Body of pancreas (tissue), 4 donors: ENCODE measurements at regions not wholly inside any gene's neighbourhood (a gene's known extent, or its start where the extent isn't known, plus 50 kb on each side); places are given as distances from the start of the nearest gene placed in this dataset.

Experiments used
- CTCF ChIP-seq, 7 experiments: fragments of 450-650 bp in 4 of 7; fragments of 200-600 bp in 3 of 7; sonication (generic) in 3 of 7; IDR thresholded peaks; one replicate each; pipeline ENCODE4 v1.5.1; 2016 to 2019; ENCODE audit warnings: antibody characterized with exemption in 7 of 7
- POLR2A ChIP-seq, 3 donors: fragments of 450-650 bp; IDR thresholded peaks; one replicate each; pipeline ENCODE4 v1.6.1; 2016; ENCODE audit warnings: antibody characterized with exemption in 3 of 3, mild to moderate bottlenecking in 2 of 3

- no peak for TF ChIP-seq CTCF (IDR thresholded peaks at IDR 0.05)
- TF ChIP-seq POLR2A (IDR thresholded peaks at IDR 0.05), result no peak
Measured at GRCh38 chr5:51829230-51829629, 446.0 kb downstream of the ISL1 start.
